Neural cell (in vitro differentiated cells): ENCODE measurements at regions not wholly inside any gene's neighbourhood (a gene's known extent, or its start where the extent isn't known, plus 50 kb on each side); places are given as distances from the start of the nearest gene placed in this dataset.

Experiments
- H2AFZ ChIP-seq: fragments of 200-600, 300-800 bp; sonication (generic), shearing (Covaris generic); 2 replicates; pipeline ENCODE4 v1.6.0; 2014; ENCODE audit warnings: low read depth, mild to moderate bottlenecking, antibody characterized with exemption, low read length, moderate library complexity
- H3F3A ChIP-seq: fragments of 200-600 bp; shearing (Covaris generic); 2 replicates; pipeline ENCODE4 v1.6.1; 2016; ENCODE audit warnings: mild to moderate bottlenecking, moderate library complexity, mixed read lengths, antibody characterized with exemption, low read length; ENCODE audit not compliant: insufficient read depth, poor library complexity, severe bottlenecking
- H3K27ac ChIP-seq: fragments of 200-600, 300-800 bp; sonication (generic), shearing (Covaris generic); 2 replicates; pipeline ENCODE4 v1.5.1; 2014; ENCODE audit warnings: mild to moderate bottlenecking, low read length, moderate library complexity
- H3K27me3 ChIP-seq: fragments of 300-800, 200-600 bp; sonication (generic), shearing (Covaris generic); 2 replicates; pipeline ENCODE4 v1.6.0; 2014; ENCODE audit warnings: mild to moderate bottlenecking, low read depth, low read length, moderate library complexity; ENCODE audit not compliant: insufficient read depth
- H3K36me3 ChIP-seq: fragments of 300-800, 200-600 bp; sonication (generic), shearing (Covaris generic); 2 replicates; pipeline ENCODE4 v1.5.1; 2014; ENCODE audit warnings: mild to moderate bottlenecking, antibody characterized with exemption, low read length, moderate library complexity; ENCODE audit not compliant: insufficient read depth
- H3K4me2 ChIP-seq: fragments of 300-800, 200-600 bp; sonication (generic), shearing (Covaris generic); 2 replicates; pipeline ENCODE4 v1.6.0; 2014; ENCODE audit warnings: mild to moderate bottlenecking, low read length
- H3K4me3 ChIP-seq: fragments of 300-800, 200-600 bp; sonication (generic), shearing (Covaris generic); 2 replicates; pipeline ENCODE4 v1.5.1; 2014; ENCODE audit warnings: mild to moderate bottlenecking, low read length, moderate library complexity
- H3K79me2 ChIP-seq: fragments of 200-600 bp; shearing (Covaris generic); replicated peaks from 2 replicates; pipeline ENCODE4 v1.6.0; 2014; ENCODE audit warnings: mild to moderate bottlenecking, low read length, moderate library complexity; ENCODE audit not compliant: insufficient read depth
- H3K9ac ChIP-seq: fragments of 300-800, 200-600 bp; sonication (generic), shearing (Covaris generic); 2 replicates; pipeline ENCODE4 v1.6.1; 2016; ENCODE audit warnings: mild to moderate bottlenecking, low read length, mixed read lengths
- H3K9me2 ChIP-seq: fragments of 200-600 bp; shearing (Covaris generic); 2 replicates; pipeline ENCODE4 v1.6.1; 2016; ENCODE audit warnings: mild to moderate bottlenecking, low read length, mixed read lengths; ENCODE audit not compliant: insufficient read depth
- H3K9me3 ChIP-seq: fragments of 200-600, 300-800 bp; sonication (generic), shearing (Covaris generic); 2 replicates; pipeline ENCODE4 v1.6.1; 2016; ENCODE audit warnings: mild to moderate bottlenecking, mixed run types, low read length, moderate library complexity, mixed read lengths
- H4K20me1 ChIP-seq: fragments of 200-600 bp; shearing (Covaris generic); 2 replicates; pipeline ENCODE4 v1.6.1; 2016; ENCODE audit warnings: mild to moderate bottlenecking, mixed run types; ENCODE audit not compliant: insufficient read depth
- CTCF ChIP-seq: fragments of 450-650 bp; IDR thresholded peaks from 2 replicates; pipeline ENCODE4 v1.5.1; 2014; ENCODE audit warnings: antibody characterized with exemption, mild to moderate bottlenecking, moderate library complexity; ENCODE audit not compliant: poor library complexity, severe bottlenecking
- EP300 ChIP-seq: fragments of 450-650 bp; conservative IDR thresholded peaks from 2 replicates; pipeline ENCODE4 v1.6.1; 2014; ENCODE audit warnings: antibody characterized with exemption, mild to moderate bottlenecking, moderate library complexity; ENCODE audit not compliant: poor library complexity, severe bottlenecking
- EZH2 ChIP-seq: fragments of 200-600, 300-800 bp; shearing (Covaris generic), sonication (generic); IDR thresholded peaks from 2 replicates; pipeline ENCODE4 v1.6.1; 2014; ENCODE audit warnings: antibody characterized with exemption, low read length, borderline replicate concordance, mild to moderate bottlenecking; ENCODE audit not compliant: insufficient read depth, poor library complexity, severe bottlenecking
- MXI1 ChIP-seq: fragments of 450-650 bp; conservative IDR thresholded peaks from 2 replicates; pipeline ENCODE4 v1.6.1; 2014; ENCODE audit warnings: antibody characterized with exemption, mild to moderate bottlenecking; ENCODE audit not compliant: poor library complexity, severe bottlenecking
- POLR2AphosphoS5 ChIP-seq: IDR thresholded peaks from 2 replicates; pipeline ENCODE4 v1.6.1; 2012
- RAD21 ChIP-seq: fragments of 450-650 bp; conservative IDR thresholded peaks from 2 replicates; pipeline ENCODE4 v1.6.1; 2014; ENCODE audit warnings: antibody characterized with exemption, mild to moderate bottlenecking, moderate library complexity
- SMC3 ChIP-seq: fragments of 450-650 bp; conservative IDR thresholded peaks from 2 replicates; pipeline ENCODE4 v1.6.1; 2014; ENCODE audit warnings: antibody characterized with exemption, mild to moderate bottlenecking, moderate library complexity; ENCODE audit not compliant: poor library complexity
- TAF1 ChIP-seq: IDR thresholded peaks from 2 replicates; pipeline ENCODE4 v1.6.1; 2012; ENCODE audit warnings: low read depth
- TF ChIP-seq, protein P1 (sequence below): IDR thresholded peaks from 2 replicates; pipeline ENCODE4 v1.6.1; 2012; ENCODE audit warnings: borderline replicate concordance

GRCh38 chr12:116677202-116677661, 60.6 kb downstream of the SPRING1 start:
- Histone ChIP-seq H3K9me2 (no peaks in the 10 kb centered on the region), H3K36me3 (no peaks in the 10 kb centered on the region), H3K27ac (no peak overlapping the region), H3F3A (no peaks in the 10 kb centered on the region), H3K79me2 (no peaks in the 10 kb centered on the region), H2AFZ (no peak overlapping the region), H3K9ac (no peak overlapping the region), H3K9me3 (no peaks in the 10 kb centered on the region), H3K27me3 (no peaks in the 10 kb centered on the region), H3K4me3 (no peak overlapping the region), H4K20me1 (no peaks in the 10 kb centered on the region), H3K4me2 (no peak overlapping the region)
- no peak for TF ChIP-seq EZH2
- TF ChIP-seq POLR2AphosphoS5, result no peak
- TF ChIP-seq, protein P1, sequence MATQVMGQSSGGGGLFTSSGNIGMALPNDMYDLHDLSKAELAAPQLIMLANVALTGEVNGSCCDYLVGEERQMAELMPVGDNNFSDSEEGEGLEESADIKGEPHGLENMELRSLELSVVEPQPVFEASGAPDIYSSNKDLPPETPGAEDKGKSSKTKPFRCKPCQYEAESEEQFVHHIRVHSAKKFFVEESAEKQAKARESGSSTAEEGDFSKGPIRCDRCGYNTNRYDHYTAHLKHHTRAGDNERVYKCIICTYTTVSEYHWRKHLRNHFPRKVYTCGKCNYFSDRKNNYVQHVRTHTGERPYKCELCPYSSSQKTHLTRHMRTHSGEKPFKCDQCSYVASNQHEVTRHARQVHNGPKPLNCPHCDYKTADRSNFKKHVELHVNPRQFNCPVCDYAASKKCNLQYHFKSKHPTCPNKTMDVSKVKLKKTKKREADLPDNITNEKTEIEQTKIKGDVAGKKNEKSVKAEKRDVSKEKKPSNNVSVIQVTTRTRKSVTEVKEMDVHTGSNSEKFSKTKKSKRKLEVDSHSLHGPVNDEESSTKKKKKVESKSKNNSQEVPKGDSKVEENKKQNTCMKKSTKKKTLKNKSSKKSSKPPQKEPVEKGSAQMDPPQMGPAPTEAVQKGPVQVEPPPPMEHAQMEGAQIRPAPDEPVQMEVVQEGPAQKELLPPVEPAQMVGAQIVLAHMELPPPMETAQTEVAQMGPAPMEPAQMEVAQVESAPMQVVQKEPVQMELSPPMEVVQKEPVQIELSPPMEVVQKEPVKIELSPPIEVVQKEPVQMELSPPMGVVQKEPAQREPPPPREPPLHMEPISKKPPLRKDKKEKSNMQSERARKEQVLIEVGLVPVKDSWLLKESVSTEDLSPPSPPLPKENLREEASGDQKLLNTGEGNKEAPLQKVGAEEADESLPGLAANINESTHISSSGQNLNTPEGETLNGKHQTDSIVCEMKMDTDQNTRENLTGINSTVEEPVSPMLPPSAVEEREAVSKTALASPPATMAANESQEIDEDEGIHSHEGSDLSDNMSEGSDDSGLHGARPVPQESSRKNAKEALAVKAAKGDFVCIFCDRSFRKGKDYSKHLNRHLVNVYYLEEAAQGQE, result no peak
- no peak for TF ChIP-seq RAD21
- TF ChIP-seq EP300, result no peak
- no peak for TF ChIP-seq CTCF
- TF ChIP-seq TAF1, result no peak
- no peak for TF ChIP-seq MXI1
- TF ChIP-seq SMC3, result no peak

GRCh38 chr12:116675339-116676107, 62.3 kb downstream of the SPRING1 start:
- Histone ChIP-seq H4K20me1 (no peaks in the 10 kb centered on the region), H3K4me2 (no peak overlapping the region), H3K9me2 (no peaks in the 10 kb centered on the region), H3K27me3 (no peaks in the 10 kb centered on the region), H3F3A (no peaks in the 10 kb centered on the region), H3K79me2 (no peaks in the 10 kb centered on the region), H3K4me3 (no peak overlapping the region), H3K9me3 (no peaks in the 10 kb centered on the region), H3K9ac (no peak overlapping the region), H2AFZ (no peak overlapping the region), H3K36me3 (no peaks in the 10 kb centered on the region), H3K27ac (no peak overlapping the region)
- TF ChIP-seq MXI1 (no peak), RAD21 (no peak), CTCF (no peak), POLR2AphosphoS5 (no peak), EP300 (no peak), SMC3 (no peak), TAF1 (no peak), EZH2 (no peak)
- TF ChIP-seq, protein P1, result no peak
